Neural cell (in vitro differentiated cells): ENCODE measurements at regions not wholly inside any gene's neighbourhood (a gene's known extent, or its start where the extent isn't known, plus 50 kb on each side); places are given as distances from the start of the nearest gene placed in this dataset.

ENCODE experiments used
- H2AFZ ChIP-seq: fragments of 200-600, 300-800 bp; sonication (generic), shearing (Covaris generic); 2 replicates; pipeline ENCODE4 v1.6.0; 2014; ENCODE audit warnings: low read depth, mild to moderate bottlenecking, antibody characterized with exemption, low read length, moderate library complexity
- H3F3A ChIP-seq: fragments of 200-600 bp; shearing (Covaris generic); 2 replicates; pipeline ENCODE4 v1.6.1; 2016; ENCODE audit warnings: mild to moderate bottlenecking, moderate library complexity, mixed read lengths, antibody characterized with exemption, low read length; ENCODE audit not compliant: insufficient read depth, poor library complexity, severe bottlenecking
- H3K27ac ChIP-seq: fragments of 200-600, 300-800 bp; sonication (generic), shearing (Covaris generic); 2 replicates; pipeline ENCODE4 v1.5.1; 2014; ENCODE audit warnings: mild to moderate bottlenecking, low read length, moderate library complexity
- H3K27me3 ChIP-seq: fragments of 300-800, 200-600 bp; sonication (generic), shearing (Covaris generic); 2 replicates; pipeline ENCODE4 v1.6.0; 2014; ENCODE audit warnings: mild to moderate bottlenecking, low read depth, low read length, moderate library complexity; ENCODE audit not compliant: insufficient read depth
- H3K36me3 ChIP-seq: fragments of 300-800, 200-600 bp; sonication (generic), shearing (Covaris generic); 2 replicates; pipeline ENCODE4 v1.5.1; 2014; ENCODE audit warnings: mild to moderate bottlenecking, antibody characterized with exemption, low read length, moderate library complexity; ENCODE audit not compliant: insufficient read depth
- H3K4me2 ChIP-seq: fragments of 300-800, 200-600 bp; sonication (generic), shearing (Covaris generic); 2 replicates; pipeline ENCODE4 v1.6.0; 2014; ENCODE audit warnings: mild to moderate bottlenecking, low read length
- H3K4me3 ChIP-seq: fragments of 300-800, 200-600 bp; sonication (generic), shearing (Covaris generic); 2 replicates; pipeline ENCODE4 v1.5.1; 2014; ENCODE audit warnings: mild to moderate bottlenecking, low read length, moderate library complexity
- H3K79me2 ChIP-seq: fragments of 200-600 bp; shearing (Covaris generic); replicated peaks from 2 replicates; pipeline ENCODE4 v1.6.0; 2014; ENCODE audit warnings: mild to moderate bottlenecking, low read length, moderate library complexity; ENCODE audit not compliant: insufficient read depth
- H3K9ac ChIP-seq: fragments of 300-800, 200-600 bp; sonication (generic), shearing (Covaris generic); 2 replicates; pipeline ENCODE4 v1.6.1; 2016; ENCODE audit warnings: mild to moderate bottlenecking, low read length, mixed read lengths
- H3K9me2 ChIP-seq: fragments of 200-600 bp; shearing (Covaris generic); 2 replicates; pipeline ENCODE4 v1.6.1; 2016; ENCODE audit warnings: mild to moderate bottlenecking, low read length, mixed read lengths; ENCODE audit not compliant: insufficient read depth
- H3K9me3 ChIP-seq: fragments of 200-600, 300-800 bp; sonication (generic), shearing (Covaris generic); 2 replicates; pipeline ENCODE4 v1.6.1; 2016; ENCODE audit warnings: mild to moderate bottlenecking, mixed run types, low read length, moderate library complexity, mixed read lengths
- H4K20me1 ChIP-seq: fragments of 200-600 bp; shearing (Covaris generic); 2 replicates; pipeline ENCODE4 v1.6.1; 2016; ENCODE audit warnings: mild to moderate bottlenecking, mixed run types; ENCODE audit not compliant: insufficient read depth
- EP300 ChIP-seq: fragments of 450-650 bp; conservative IDR thresholded peaks from 2 replicates; pipeline ENCODE4 v1.6.1; 2014; ENCODE audit warnings: antibody characterized with exemption, mild to moderate bottlenecking, moderate library complexity; ENCODE audit not compliant: poor library complexity, severe bottlenecking
- EZH2 ChIP-seq: fragments of 200-600, 300-800 bp; shearing (Covaris generic), sonication (generic); IDR thresholded peaks from 2 replicates; pipeline ENCODE4 v1.6.1; 2014; ENCODE audit warnings: antibody characterized with exemption, low read length, borderline replicate concordance, mild to moderate bottlenecking; ENCODE audit not compliant: insufficient read depth, poor library complexity, severe bottlenecking
- MXI1 ChIP-seq: fragments of 450-650 bp; conservative IDR thresholded peaks from 2 replicates; pipeline ENCODE4 v1.6.1; 2014; ENCODE audit warnings: antibody characterized with exemption, mild to moderate bottlenecking; ENCODE audit not compliant: poor library complexity, severe bottlenecking
- POLR2AphosphoS5 ChIP-seq: IDR thresholded peaks from 2 replicates; pipeline ENCODE4 v1.6.1; 2012
- RAD21 ChIP-seq: fragments of 450-650 bp; conservative IDR thresholded peaks from 2 replicates; pipeline ENCODE4 v1.6.1; 2014; ENCODE audit warnings: antibody characterized with exemption, mild to moderate bottlenecking, moderate library complexity
- REST ChIP-seq: IDR thresholded peaks from 2 replicates; pipeline ENCODE4 v1.6.1; 2012; ENCODE audit warnings: borderline replicate concordance
- SMC3 ChIP-seq: fragments of 450-650 bp; conservative IDR thresholded peaks from 2 replicates; pipeline ENCODE4 v1.6.1; 2014; ENCODE audit warnings: antibody characterized with exemption, mild to moderate bottlenecking, moderate library complexity; ENCODE audit not compliant: poor library complexity
- TAF1 ChIP-seq: IDR thresholded peaks from 2 replicates; pipeline ENCODE4 v1.6.1; 2012; ENCODE audit warnings: low read depth
- TF ChIP-seq, protein P1 (sequence below): fragments of 450-650 bp; IDR thresholded peaks from 2 replicates; pipeline ENCODE4 v1.5.1; 2014; ENCODE audit warnings: antibody characterized with exemption, mild to moderate bottlenecking, moderate library complexity; ENCODE audit not compliant: poor library complexity, severe bottlenecking

DNA sequence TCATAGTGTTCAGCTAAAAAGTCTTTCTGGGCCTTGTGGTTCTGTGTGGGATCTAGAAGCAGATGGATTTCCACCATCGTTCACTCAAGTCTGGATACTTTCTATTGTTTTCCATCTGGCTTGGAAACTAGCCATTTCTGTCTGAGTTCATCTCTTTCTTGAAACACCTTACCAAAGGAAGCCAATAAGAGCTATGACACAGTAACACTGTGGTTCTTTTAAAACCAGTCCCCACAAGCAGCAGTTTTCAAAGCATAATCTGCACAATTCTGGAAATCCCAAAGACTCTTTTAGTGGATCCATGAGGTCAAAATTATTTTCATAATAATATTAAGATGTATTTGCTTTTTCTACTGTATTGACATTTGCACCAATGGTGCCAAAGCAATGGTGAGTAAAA is 234.2 kb upstream of the TET2 start:
- Histone ChIP-seq H3K27ac (no peak overlapping the region), H3F3A (no peaks in the 10 kb centered on the region), H3K27me3 (no peaks in the 10 kb centered on the region), H3K4me2 (no peak overlapping the region), H3K9ac (no peak overlapping the region), H3K36me3 (no peaks in the 10 kb centered on the region), H4K20me1 (no peaks in the 10 kb centered on the region), H3K9me2 (no peaks in the 10 kb centered on the region), H2AFZ (no peak overlapping the region), H3K9me3 (no peaks in the 10 kb centered on the region), H3K4me3 (no peak overlapping the region), H3K79me2 (no peaks in the 10 kb centered on the region)
- TF ChIP-seq EP300 (no peak), POLR2AphosphoS5 (no peak), REST (no peak), EZH2 (no peak), SMC3 (no peak), RAD21 (no peak), TAF1 (no peak), MXI1 (no peak)
- TF ChIP-seq, protein P1, sequence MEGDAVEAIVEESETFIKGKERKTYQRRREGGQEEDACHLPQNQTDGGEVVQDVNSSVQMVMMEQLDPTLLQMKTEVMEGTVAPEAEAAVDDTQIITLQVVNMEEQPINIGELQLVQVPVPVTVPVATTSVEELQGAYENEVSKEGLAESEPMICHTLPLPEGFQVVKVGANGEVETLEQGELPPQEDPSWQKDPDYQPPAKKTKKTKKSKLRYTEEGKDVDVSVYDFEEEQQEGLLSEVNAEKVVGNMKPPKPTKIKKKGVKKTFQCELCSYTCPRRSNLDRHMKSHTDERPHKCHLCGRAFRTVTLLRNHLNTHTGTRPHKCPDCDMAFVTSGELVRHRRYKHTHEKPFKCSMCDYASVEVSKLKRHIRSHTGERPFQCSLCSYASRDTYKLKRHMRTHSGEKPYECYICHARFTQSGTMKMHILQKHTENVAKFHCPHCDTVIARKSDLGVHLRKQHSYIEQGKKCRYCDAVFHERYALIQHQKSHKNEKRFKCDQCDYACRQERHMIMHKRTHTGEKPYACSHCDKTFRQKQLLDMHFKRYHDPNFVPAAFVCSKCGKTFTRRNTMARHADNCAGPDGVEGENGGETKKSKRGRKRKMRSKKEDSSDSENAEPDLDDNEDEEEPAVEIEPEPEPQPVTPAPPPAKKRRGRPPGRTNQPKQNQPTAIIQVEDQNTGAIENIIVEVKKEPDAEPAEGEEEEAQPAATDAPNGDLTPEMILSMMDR, result no peak

- no peak for TF ChIP-seq TAF1
- no peak for TF ChIP-seq POLR2AphosphoS5
- TF ChIP-seq RAD21, result no peak
- TF ChIP-seq SMC3, result no peak
- no peak for TF ChIP-seq EP300
- TF ChIP-seq MXI1, result no peak
- TF ChIP-seq, protein P1, result no peak
- TF ChIP-seq EZH2, result no peak
- no peak for TF ChIP-seq REST
- Histone ChIP-seq H3K27ac (no peak overlapping the region), H2AFZ (no peak overlapping the region), H3K9me3 (no peaks in the 10 kb centered on the region), H3K4me2 (no peak overlapping the region), H3K27me3 (no peaks in the 10 kb centered on the region), H4K20me1 (no peaks in the 10 kb centered on the region), H3K4me3 (no peak overlapping the region), H3F3A (no peaks in the 10 kb centered on the region), H3K79me2 (no peaks in the 10 kb centered on the region), H3K9me2 (no peaks in the 10 kb centered on the region), H3K9ac (no peak overlapping the region), H3K36me3 (no peaks in the 10 kb centered on the region)
These were observed 231.3 kb upstream of the TET2 start for GRCh38 chr4:104915373-104915772.
